Uterus (tissue), 3 donors: ENCODE measurements at regions not wholly inside any gene's neighbourhood (a gene's known extent, or its start where the extent isn't known, plus 50 kb on each side); places are given as distances from the start of the nearest gene placed in this dataset.

Experiments used
- DNase-seq, 2 donors: peaks; one replicate each; pipeline ENCODE4 v3.0.0-alpha.2; 2019 to 2020
- H3K27ac ChIP-seq, 2 donors: fragments of 200-600 bp; sonication (generic); 1 replicate in 1 of 2; 2 replicates in 1 of 2; pipeline ENCODE4 v1.5.1; 2016 to 2018
- H3K27me3 ChIP-seq, 2 donors: fragments of 200-600 bp; sonication (generic); one replicate each; pipeline ENCODE4 v1.5.1; 2018 to 2019; ENCODE audit warnings: control low read depth in 1 of 2
- H3K36me3 ChIP-seq, 2 donors: fragments of 200-600 bp; sonication (generic); one replicate each; pipeline ENCODE4 v1.5.1; 2019; ENCODE audit warnings: control low read depth in 1 of 2
- H3K4me1 ChIP-seq, 2 donors: fragments of 200-600 bp; sonication (generic); one replicate each; pipeline ENCODE4 v1.5.1; 2018 to 2019; ENCODE audit warnings: control low read depth in 1 of 2
- H3K4me3 ChIP-seq, 2 donors: fragments of 200-600 bp; sonication (generic); 1 replicate in 1 of 2; 2 replicates in 1 of 2; pipeline ENCODE4 v1.5.1; 2018 to 2019; ENCODE audit warnings: mild to moderate bottlenecking in 1 of 2
- H3K9me3 ChIP-seq, 2 donors: fragments of 200-600 bp; sonication (generic); one replicate each; pipeline ENCODE4 v1.5.1; 2019; ENCODE audit warnings: control low read depth in 1 of 2
- POLR2A ChIP-seq, 2 donors: fragments of 450-650 bp; IDR thresholded peaks; one replicate each; pipeline ENCODE4 v1.6.1; 2016; ENCODE audit warnings: antibody characterized with exemption in 2 of 2, mild to moderate bottlenecking in 1 of 2, moderate library complexity in 1 of 2
- intact Hi-C: fragments of 100-400 bp; cut with DNase I; formaldehyde crosslinking; loops from one replicate; pipeline ENCODE4 v1.15.1; 2023; ENCODE audit warnings: low total_unique reads
- TF ChIP-seq, protein P1 (sequence below), 4 experiments: fragments of 200-600 bp in 2 of 4; fragments of 450-650 bp in 2 of 4; sonication (generic) in 2 of 4; IDR thresholded peaks; one replicate each; pipeline ENCODE4 v1.5.1; 2016 to 2019; ENCODE audit warnings: antibody characterized with exemption in 4 of 4, mild to moderate bottlenecking in 2 of 4, moderate library complexity in 1 of 4
- donor health status: DM: yes; HTN: yes; CAD: no.

DNA sequence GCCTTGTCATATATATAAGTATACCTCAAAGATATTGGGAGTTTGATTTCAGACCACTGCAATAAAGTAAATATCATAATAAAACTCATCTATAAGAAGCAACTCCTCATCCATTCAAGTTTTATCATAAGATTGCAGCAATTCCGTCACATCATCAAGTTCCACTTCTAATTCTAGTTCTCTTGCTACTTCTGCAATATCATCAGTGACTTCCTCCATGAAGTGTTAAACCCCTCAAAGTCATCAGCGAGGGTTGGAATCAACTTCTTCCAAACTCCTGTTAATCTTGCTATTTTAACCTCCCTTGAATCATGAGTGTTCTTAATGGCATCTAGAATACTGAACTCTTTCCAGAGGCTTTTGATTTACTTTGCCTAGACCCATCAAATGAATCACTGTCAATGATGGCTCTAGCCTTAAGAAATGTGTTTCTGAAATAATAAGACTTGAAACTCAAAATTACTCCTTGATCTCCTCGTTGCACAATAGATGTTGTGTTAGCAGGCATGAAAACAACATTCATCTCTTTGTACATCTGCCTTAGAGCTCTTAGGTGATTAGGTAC is 88.3 kb downstream of the RPE65 start:
- TF ChIP-seq, protein P1, sequence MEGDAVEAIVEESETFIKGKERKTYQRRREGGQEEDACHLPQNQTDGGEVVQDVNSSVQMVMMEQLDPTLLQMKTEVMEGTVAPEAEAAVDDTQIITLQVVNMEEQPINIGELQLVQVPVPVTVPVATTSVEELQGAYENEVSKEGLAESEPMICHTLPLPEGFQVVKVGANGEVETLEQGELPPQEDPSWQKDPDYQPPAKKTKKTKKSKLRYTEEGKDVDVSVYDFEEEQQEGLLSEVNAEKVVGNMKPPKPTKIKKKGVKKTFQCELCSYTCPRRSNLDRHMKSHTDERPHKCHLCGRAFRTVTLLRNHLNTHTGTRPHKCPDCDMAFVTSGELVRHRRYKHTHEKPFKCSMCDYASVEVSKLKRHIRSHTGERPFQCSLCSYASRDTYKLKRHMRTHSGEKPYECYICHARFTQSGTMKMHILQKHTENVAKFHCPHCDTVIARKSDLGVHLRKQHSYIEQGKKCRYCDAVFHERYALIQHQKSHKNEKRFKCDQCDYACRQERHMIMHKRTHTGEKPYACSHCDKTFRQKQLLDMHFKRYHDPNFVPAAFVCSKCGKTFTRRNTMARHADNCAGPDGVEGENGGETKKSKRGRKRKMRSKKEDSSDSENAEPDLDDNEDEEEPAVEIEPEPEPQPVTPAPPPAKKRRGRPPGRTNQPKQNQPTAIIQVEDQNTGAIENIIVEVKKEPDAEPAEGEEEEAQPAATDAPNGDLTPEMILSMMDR (IDR thresholded peaks at IDR 0.05): no peak
- TF ChIP-seq POLR2A (IDR thresholded peaks at IDR 0.05): no peak
- Histone ChIP-seq H3K9me3 (no peaks in the 10 kb centered on the region), H3K27me3 (no peaks in the 10 kb centered on the region), H3K36me3 (no peaks in the 10 kb centered on the region), H3K4me3 (no peak overlapping the region), H3K4me1 (peaks cover 0 to 5% of the 10 kb centered on the region in 2 donors), H3K27ac (no peak overlapping the region)
- intact Hi-C loops: no loop called here
- DNase-seq: no peak

DNA sequence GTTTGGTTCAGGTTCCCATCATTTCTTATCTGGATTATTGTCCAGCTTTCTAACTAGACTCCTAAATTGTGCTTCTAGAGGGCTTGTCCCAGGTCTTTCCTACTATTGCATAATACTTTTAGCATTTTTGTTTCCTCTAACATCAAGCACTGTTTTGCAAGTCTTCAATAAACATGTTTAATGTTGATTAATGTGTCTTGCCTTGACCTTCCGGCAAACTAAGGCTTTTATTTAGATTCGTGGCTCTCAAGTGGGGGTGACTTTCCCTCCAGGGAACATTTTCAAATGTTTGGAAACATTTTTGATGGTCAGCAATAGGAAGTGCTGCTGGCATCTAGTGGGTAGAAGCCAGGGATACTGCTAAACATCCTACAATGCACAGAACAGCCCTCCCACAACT is 90.7 kb downstream of the RPE65 start:
- Histone ChIP-seq H3K4me3 (no peak overlapping the region), H3K9me3 (no peaks in the 10 kb centered on the region), H3K4me1 (peaks cover 0 to 5% of the 10 kb centered on the region in 2 donors), H3K27me3 (no peaks in the 10 kb centered on the region), H3K36me3 (no peaks in the 10 kb centered on the region), H3K27ac (no peak overlapping the region)
- intact Hi-C loops: no loop called here
- DNase-seq: no peak
- TF ChIP-seq, protein P1 (IDR thresholded peaks at IDR 0.05): no peak
- TF ChIP-seq POLR2A (IDR thresholded peaks at IDR 0.05): no peak

DNA sequence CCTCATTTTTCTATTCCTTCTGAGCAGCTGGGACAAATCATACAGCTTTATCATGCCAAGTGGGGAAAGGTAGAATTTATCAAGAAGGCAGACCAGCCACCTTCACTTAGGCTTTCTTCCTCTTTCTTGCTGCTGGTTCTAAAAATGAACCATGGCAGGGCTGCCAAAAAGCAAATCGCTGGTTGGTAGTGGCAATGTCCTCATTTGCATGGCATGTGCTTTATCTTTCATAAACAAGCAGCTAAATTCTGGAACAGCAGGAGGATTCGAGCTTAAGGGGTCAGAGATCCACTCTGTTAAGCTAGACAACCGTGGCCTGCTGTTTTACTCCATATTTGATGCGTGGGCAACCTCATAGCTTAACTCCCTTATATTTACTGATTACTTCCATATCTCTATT is 91.3 kb downstream of the RPE65 start:
- no peak for DNase-seq
- H3K4me3 ChIP-seq: no peak overlapping the region
- intact Hi-C loops: no loop called here
- peaks cover 0 to 5% of the 10 kb centered on the region in 2 donors for H3K4me1 ChIP-seq
- H3K36me3 ChIP-seq: no peaks in the 10 kb centered on the region
- H3K27me3 ChIP-seq: no peaks in the 10 kb centered on the region
- H3K27ac ChIP-seq: peak overlapping the region in 1 of 2 donors; percentile 43
- no peaks in the 10 kb centered on the region for H3K9me3 ChIP-seq
- TF ChIP-seq, protein P1 (IDR thresholded peaks at IDR 0.05): no peak
- no peak for TF ChIP-seq POLR2A (IDR thresholded peaks at IDR 0.05)

DNA sequence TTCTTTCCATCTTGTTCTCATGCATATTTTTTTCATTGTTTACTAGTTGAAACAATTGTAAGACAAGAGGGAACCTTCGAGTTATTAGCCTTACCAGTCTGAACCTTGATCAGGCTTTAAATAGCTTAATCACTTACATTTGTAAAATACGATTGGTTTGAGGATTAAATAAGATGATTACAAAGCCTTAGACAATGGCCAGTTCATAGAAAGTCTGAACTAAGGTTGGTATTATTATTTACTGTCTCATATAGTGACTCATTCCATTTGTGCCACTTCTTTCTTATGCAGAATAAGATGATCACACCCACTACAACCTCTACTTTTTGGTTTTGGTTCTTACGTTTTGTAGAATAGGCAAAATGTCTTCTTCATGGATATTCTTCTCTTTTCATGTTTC is 94.1 kb downstream of the RPE65 start:
- TF ChIP-seq, protein P1 (IDR thresholded peaks at IDR 0.05): no peak
- no peak for TF ChIP-seq POLR2A (IDR thresholded peaks at IDR 0.05)
- no peak overlapping the region for H3K27ac ChIP-seq
- peaks cover 0 to 5% of the 10 kb centered on the region in 2 donors for H3K4me1 ChIP-seq
- no peak overlapping the region for H3K4me3 ChIP-seq
- no peaks in the 10 kb centered on the region for H3K9me3 ChIP-seq
- H3K27me3 ChIP-seq: no peaks in the 10 kb centered on the region
- no peak for DNase-seq
- H3K36me3 ChIP-seq: no peaks in the 10 kb centered on the region
- intact Hi-C loops: no loop called here

DNA sequence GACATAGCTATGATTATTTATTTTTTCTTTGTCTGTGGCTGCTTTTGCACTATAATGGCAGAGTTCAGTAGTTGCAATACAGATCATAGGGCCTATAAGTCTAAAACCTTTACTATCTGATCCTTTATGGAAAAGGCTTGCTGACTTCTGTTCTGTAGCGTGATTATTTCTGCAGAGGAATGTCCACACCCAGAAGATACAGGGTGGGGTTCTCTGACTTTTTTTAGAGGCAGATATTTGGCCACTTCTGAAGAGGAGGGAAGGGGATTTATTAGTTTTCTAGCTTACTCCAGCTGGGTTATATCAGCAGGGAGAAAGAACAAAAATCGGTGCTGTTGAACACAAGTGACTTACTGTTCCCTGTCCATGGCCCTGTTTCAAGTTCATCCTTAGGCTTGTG is 97.6 kb downstream of the RPE65 start:
- Histone ChIP-seq H3K4me1 (no peaks in the 10 kb centered on the region), H3K27ac (no peak overlapping the region), H3K36me3 (no peaks in the 10 kb centered on the region), H3K9me3 (no peaks in the 10 kb centered on the region), H3K4me3 (no peak overlapping the region), H3K27me3 (no peaks in the 10 kb centered on the region)
- no peak for TF ChIP-seq POLR2A (IDR thresholded peaks at IDR 0.05)
- TF ChIP-seq, protein P1 (IDR thresholded peaks at IDR 0.05): no peak
- intact Hi-C loops: no loop called here
- no peak for DNase-seq
